GM23248 (cell line): ENCODE measurements at regions not wholly inside any gene's neighbourhood (a gene's known extent, or its start where the extent isn't known, plus 50 kb on each side); places are given as distances from the start of the nearest gene placed in this dataset.

Experiments
- DNase-seq: peaks from one replicate; pipeline ENCODE4 v3.0.0-alpha.2; 2015
- H2AFZ ChIP-seq: fragments of 200-600 bp; sonication (generic); 2 replicates; pipeline ENCODE4 v1.6.1; 2016; ENCODE audit warnings: antibody characterized with exemption
- H3F3A ChIP-seq: fragments of 200-600 bp; sonication (generic); 2 replicates; pipeline ENCODE4 v1.6.1; 2016; ENCODE audit warnings: mild to moderate bottlenecking, antibody characterized with exemption, mixed run types; ENCODE audit not compliant: insufficient read depth
- H3K27ac ChIP-seq: fragments of 200-600 bp; sonication (generic); 2 replicates; pipeline ENCODE4 v1.5.1; 2016; ENCODE audit warnings: mild to moderate bottlenecking
- H3K27me3 ChIP-seq: fragments of 200-600 bp; sonication (generic); replicated peaks from 2 replicates; pipeline ENCODE4 v1.6.1; 2016; ENCODE audit warnings: mild to moderate bottlenecking; ENCODE audit not compliant: insufficient read depth
- H3K36me3 ChIP-seq: fragments of 200-600 bp; sonication (generic); 2 replicates; pipeline ENCODE4 v1.6.1; 2016; ENCODE audit warnings: low read depth, mild to moderate bottlenecking
- H3K4me1 ChIP-seq: fragments of 200-600 bp; sonication (generic); 2 replicates; pipeline ENCODE4 v1.6.1; 2016; ENCODE audit warnings: mild to moderate bottlenecking; ENCODE audit not compliant: insufficient read depth
- H3K4me2 ChIP-seq: fragments of 200-600 bp; sonication (generic); one replicate; pipeline ENCODE4 v1.6.1; 2016; ENCODE audit warnings: mild to moderate bottlenecking; ENCODE audit not compliant: unreplicated experiment
- H3K4me3 ChIP-seq: fragments of 200-600 bp; sonication (generic); 2 replicates; pipeline ENCODE4 v1.5.1; 2016; ENCODE audit warnings: mild to moderate bottlenecking
- H3K79me2 ChIP-seq: fragments of 200-600 bp; sonication (generic); 2 replicates; pipeline ENCODE4 v1.6.1; 2016; ENCODE audit warnings: mild to moderate bottlenecking; ENCODE audit not compliant: insufficient read depth
- H3K9ac ChIP-seq: fragments of 200-600 bp; sonication (generic); 2 replicates; pipeline ENCODE4 v1.6.1; 2016; ENCODE audit warnings: mild to moderate bottlenecking
- H3K9me2 ChIP-seq: fragments of 200-600 bp; sonication (generic); 2 replicates; pipeline ENCODE4 v1.6.1; 2016; ENCODE audit warnings: mixed run types, mild to moderate bottlenecking, moderate library complexity; ENCODE audit not compliant: insufficient read depth
- H3K9me3 ChIP-seq: fragments of 200-600 bp; sonication (generic); one replicate; pipeline ENCODE4 v1.6.1; 2017; ENCODE audit warnings: low read depth
- H4K20me1 ChIP-seq: fragments of 200-600 bp; sonication (generic); 2 replicates; pipeline ENCODE4 v1.6.0; 2016; ENCODE audit not compliant: insufficient read depth
- EZH2 ChIP-seq: fragments of 200-600 bp; sonication (generic); IDR thresholded peaks from 2 replicates; pipeline ENCODE4 v1.6.1; 2018; ENCODE audit warnings: antibody characterized with exemption, mild to moderate bottlenecking; ENCODE audit not compliant: insufficient read depth, poor library complexity, severe bottlenecking
- EZH2phosphoT487 ChIP-seq: fragments of 200-600 bp; sonication (generic); IDR thresholded peaks from 2 replicates; pipeline ENCODE4 v1.6.1; 2018; ENCODE audit warnings: antibody characterized with exemption, moderate library complexity, mild to moderate bottlenecking, low read depth; ENCODE audit not compliant: insufficient read depth
- WGBS, 2 experiments: methylation state at CpG; one replicate each; pipeline ENCODE4 v1.1.6; 2015 to 2017; ENCODE audit warnings: low lambda C conversion rate in 2 of 2, low coverage in 1 of 2; ENCODE audit errors: missing lambda C conversion rate in 2 of 2; 5-methylcytosine and 5-hydroxymethylcytosine counted together
- in situ Hi-C: fragments of 300-500 bp; cut with MboI; formaldehyde crosslinking; loops from 2 replicates; pipeline ENCODE4 v1.15.0; 2020

DNA sequence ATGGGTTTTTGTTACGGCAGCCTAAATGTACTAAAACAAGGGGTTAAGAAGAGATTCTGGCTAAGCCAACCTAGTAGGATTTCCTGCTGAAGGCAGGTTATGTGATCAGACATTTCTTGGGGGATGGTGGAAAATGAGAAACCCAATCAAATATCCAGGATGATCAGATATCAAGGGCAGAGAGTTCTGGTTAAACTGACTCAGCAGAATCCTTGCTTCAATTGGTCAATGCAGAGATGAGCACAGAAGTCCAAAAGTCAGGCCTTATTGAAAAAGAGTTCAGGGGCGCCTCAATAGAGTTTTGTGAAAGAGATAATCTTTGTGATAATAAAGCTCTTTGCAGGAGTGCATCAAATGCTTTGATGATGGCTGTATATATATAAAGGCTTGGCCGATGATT, 237.1 kb downstream of the AMY1C start:
- Histone ChIP-seq H4K20me1 (no peaks in the 10 kb centered on the region), H3K27me3 (no peaks in the 10 kb centered on the region), H3K9ac (no peak overlapping the region), H3F3A (no peaks in the 10 kb centered on the region), H3K27ac (no peak overlapping the region), H3K36me3 (no peaks in the 10 kb centered on the region), H3K4me2 (no peak overlapping the region), H3K9me3 (peaks cover 6% of the 10 kb centered on the region), H2AFZ (no peak overlapping the region), H3K79me2 (no peaks in the 10 kb centered on the region), H3K4me3 (no peak overlapping the region), H3K4me1 (no peaks in the 10 kb centered on the region), H3K9me2 (no peaks in the 10 kb centered on the region)
- DNase-seq = no peak
- no peak for TF ChIP-seq EZH2
- TF ChIP-seq EZH2phosphoT487 = no peak
- in situ Hi-C loops = no loop called here
- WGBS, 2 experiments = 26 to 32% methylated on average over 3 of the region's 3 CpGs

DNA sequence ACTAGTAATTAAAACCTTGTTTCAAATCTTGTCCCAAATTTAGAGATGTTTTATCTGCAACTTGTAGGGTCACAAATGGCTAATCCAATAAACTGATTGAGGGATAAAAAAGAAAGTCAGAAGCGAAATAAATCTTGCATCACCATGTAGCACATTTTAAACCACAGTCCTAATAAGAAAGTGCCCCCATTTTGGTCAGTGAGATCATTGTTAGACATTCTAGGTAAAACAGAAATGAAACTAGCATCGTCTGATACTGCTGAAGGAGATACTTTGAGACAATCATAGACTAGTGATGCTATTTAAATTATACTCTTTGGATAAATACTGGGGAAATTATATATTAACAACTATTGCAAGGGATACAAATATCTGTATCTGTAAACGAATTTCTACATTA, 247.9 kb downstream of the AMY1C start:
- H2AFZ ChIP-seq = no peak overlapping the region
- no peaks in the 10 kb centered on the region for H3K36me3 ChIP-seq
- TF ChIP-seq EZH2 = no peak
- no peak for TF ChIP-seq EZH2phosphoT487
- no peaks in the 10 kb centered on the region for H3K9me2 ChIP-seq
- H3K79me2 ChIP-seq = no peaks in the 10 kb centered on the region
- whole genome bisulfite sequencing, 2 experiments = 4 to 5% methylated on average over 3 of the region's 3 CpGs
- no peaks in the 10 kb centered on the region for H3F3A ChIP-seq
- in situ Hi-C loops = no loop called here
- no peaks in the 10 kb centered on the region for H3K27me3 ChIP-seq
- no peaks in the 10 kb centered on the region for H4K20me1 ChIP-seq
- H3K27ac ChIP-seq = no peak overlapping the region
- no peak overlapping the region for H3K4me3 ChIP-seq
- no peaks in the 10 kb centered on the region for H3K9me3 ChIP-seq
- H3K9ac ChIP-seq = no peak overlapping the region
- H3K4me2 ChIP-seq = no peak overlapping the region
- DNase-seq = no peak
- H3K4me1 ChIP-seq = no peaks in the 10 kb centered on the region

DNA sequence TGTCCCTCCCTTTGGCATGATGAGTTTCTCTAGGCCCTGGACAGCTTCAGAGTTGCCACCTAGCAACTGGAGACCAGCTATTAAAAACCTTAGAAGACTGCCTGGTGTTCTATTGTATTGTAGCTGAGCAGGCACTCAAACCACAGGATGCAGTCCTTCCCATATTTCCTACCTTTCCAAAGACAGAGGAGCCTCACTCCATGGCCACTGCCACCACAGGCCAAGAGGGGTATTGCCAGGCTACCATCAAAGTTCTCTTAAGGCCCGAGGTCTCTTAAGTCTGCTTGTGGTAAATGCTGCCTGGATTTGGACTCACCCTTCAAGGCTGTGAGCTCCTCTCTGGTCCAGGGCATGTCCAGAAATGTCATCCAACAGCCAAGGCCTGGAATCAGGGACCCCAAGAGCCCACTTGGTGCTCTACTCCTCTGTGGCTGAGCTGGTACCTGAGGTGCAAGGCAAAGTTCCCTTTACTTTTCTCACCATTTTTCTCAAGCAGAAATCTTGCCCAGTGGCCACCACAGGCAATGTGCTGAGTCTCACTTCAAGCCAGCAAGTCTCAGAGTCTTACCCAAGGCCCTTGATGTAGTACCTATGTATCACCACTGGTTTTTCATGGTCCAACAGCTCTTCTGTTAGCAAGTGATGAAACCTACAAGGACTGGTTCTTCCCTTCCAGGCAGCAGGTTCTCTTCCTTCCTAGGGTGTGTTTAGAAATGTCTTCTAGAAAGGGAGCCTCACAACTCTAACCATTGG, 269.4 kb downstream of the AMY1C start:
- Histone ChIP-seq H3K9me2 (no peaks in the 10 kb centered on the region), H3K4me3 (no peak overlapping the region), H3K9ac (no peak overlapping the region), H3K79me2 (no peaks in the 10 kb centered on the region), H3K9me3 (peaks cover 3% of the 10 kb centered on the region), H3K36me3 (no peaks in the 10 kb centered on the region), H3K4me2 (no peak overlapping the region), H3K27me3 (no peaks in the 10 kb centered on the region), H4K20me1 (no peaks in the 10 kb centered on the region), H2AFZ (no peak overlapping the region), H3F3A (no peaks in the 10 kb centered on the region), H3K4me1 (no peaks in the 10 kb centered on the region), H3K27ac (no peak overlapping the region)
- no peak for TF ChIP-seq EZH2phosphoT487
- no peak for TF ChIP-seq EZH2
- WGBS, 2 experiments = 31% methylated on average over 1 of the region's 1 CpG
- DNase-seq = no peak
- in situ Hi-C loops = no loop called here

DNA sequence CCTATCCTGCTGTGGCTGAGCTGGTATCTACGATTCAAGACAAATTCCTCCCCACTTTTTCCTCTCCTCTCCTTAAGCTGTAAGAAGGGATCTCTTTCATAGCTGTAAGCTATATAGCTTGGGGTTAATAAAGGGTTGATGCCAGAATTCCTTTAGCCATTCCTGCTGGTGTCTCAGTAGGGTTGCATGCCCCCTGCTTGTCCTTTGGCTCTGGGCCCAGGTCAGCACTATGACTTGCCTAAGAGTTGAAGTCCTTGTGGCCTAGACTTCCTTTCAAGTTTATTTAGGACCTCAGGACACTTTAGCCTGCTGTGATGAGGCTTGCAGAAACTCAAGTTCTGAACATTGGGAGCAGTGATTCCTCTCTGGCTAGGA, 270.0 kb downstream of the AMY1C start:
- H3F3A ChIP-seq = no peaks in the 10 kb centered on the region
- no peak overlapping the region for H3K4me2 ChIP-seq
- no peak overlapping the region for H3K27ac ChIP-seq
- TF ChIP-seq EZH2phosphoT487 = no peak
- no peak for TF ChIP-seq EZH2
- no peak for DNase-seq
- H2AFZ ChIP-seq = no peak overlapping the region
- H3K9me3 ChIP-seq = peaks cover 3% of the 10 kb centered on the region
- H3K27me3 ChIP-seq = no peaks in the 10 kb centered on the region
- H3K9ac ChIP-seq = no peak overlapping the region
- H3K9me2 ChIP-seq = no peaks in the 10 kb centered on the region
- in situ Hi-C loops = no loop called here
- no peaks in the 10 kb centered on the region for H3K79me2 ChIP-seq
- no peaks in the 10 kb centered on the region for H3K36me3 ChIP-seq
- H3K4me3 ChIP-seq = no peak overlapping the region
- H4K20me1 ChIP-seq = no peaks in the 10 kb centered on the region
- WGBS, 2 experiments = 10 to 20% methylated on average over 1 of the region's 1 CpG
- no peaks in the 10 kb centered on the region for H3K4me1 ChIP-seq
